ENCODE measurements at regions not wholly inside any gene's neighbourhood (a gene's known extent, or its start where the extent isn't known, plus 50 kb on each side); places are given as distances from the start of the nearest gene placed in this dataset.

DNA sequence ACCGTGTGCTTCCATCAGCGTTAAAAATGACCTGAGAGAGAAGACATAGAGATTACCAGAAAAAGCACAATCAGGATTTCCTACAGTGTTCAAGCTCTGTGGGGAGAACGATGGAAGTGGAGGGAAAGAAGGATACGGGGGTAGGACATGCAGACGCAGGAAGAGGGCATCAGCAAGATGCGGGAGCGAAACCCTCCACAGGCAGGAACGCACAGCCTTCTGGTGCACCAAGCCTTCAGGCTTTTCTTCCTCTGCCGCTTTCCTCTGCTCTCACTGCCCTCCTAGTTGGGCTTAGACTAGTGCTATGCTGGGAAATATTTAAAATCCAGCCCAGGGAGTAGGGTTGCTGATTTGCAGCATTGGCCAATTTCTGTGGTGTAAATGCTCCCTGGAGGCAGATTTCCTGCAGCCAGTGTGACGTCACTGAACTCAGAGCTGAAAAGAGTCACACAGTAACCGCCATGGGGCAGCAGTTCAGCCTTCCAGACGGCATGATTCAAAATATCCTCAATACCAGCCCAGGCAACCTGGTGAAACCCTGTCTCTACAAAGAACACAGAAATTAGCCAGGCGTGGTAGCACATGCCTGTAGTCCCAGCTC lies 205.1 kb upstream of the SOX1 start:
- TF ChIP-seq, protein P1, sequence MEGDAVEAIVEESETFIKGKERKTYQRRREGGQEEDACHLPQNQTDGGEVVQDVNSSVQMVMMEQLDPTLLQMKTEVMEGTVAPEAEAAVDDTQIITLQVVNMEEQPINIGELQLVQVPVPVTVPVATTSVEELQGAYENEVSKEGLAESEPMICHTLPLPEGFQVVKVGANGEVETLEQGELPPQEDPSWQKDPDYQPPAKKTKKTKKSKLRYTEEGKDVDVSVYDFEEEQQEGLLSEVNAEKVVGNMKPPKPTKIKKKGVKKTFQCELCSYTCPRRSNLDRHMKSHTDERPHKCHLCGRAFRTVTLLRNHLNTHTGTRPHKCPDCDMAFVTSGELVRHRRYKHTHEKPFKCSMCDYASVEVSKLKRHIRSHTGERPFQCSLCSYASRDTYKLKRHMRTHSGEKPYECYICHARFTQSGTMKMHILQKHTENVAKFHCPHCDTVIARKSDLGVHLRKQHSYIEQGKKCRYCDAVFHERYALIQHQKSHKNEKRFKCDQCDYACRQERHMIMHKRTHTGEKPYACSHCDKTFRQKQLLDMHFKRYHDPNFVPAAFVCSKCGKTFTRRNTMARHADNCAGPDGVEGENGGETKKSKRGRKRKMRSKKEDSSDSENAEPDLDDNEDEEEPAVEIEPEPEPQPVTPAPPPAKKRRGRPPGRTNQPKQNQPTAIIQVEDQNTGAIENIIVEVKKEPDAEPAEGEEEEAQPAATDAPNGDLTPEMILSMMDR (IDR thresholded peaks at IDR 0.05): no peak
- TF ChIP-seq POLR2A (IDR thresholded peaks at IDR 0.05): no peak
- no peak for TF ChIP-seq POLR2AphosphoS5 (IDR thresholded peaks at IDR 0.05)
